ENCODE measurements at regions not wholly inside any gene's neighbourhood (a gene's known extent, or its start where the extent isn't known, plus 50 kb on each side); places are given as distances from the start of the nearest gene placed in this dataset.

- TF ChIP-seq CTCF (IDR thresholded peaks at IDR 0.05; ENCODE audit: control extremely low read depth, extremely low read depth, low read depth, missing control alignments) = no peak
- ChIA-PET CTCF (interaction anchor here (2.6 kb wide), 1 partner anchor 8 kb away, joined by 7 read pairs; no protein-coding TSS in a partner anchor), POLR2A (no interaction called here)
- DNase-seq (ENCODE audit: extremely low spot score) = no peak
Observed at GRCh38 chr10:78224602-78225001, 190.9 kb downstream of the RPS24 start.

GRCh38 chr10:78225594-78225993, 191.9 kb downstream of the RPS24 start:
- POLR2A ChIA-PET = no interaction called here
- DNase-seq (ENCODE audit: extremely low spot score) = no peak
- CTCF ChIA-PET = no interaction called here
- TF ChIP-seq CTCF (IDR thresholded peaks at IDR 0.05; ENCODE audit: control extremely low read depth, extremely low read depth, low read depth, missing control alignments) = no peak

GRCh38 chr10:78229489-78229888, 195.8 kb downstream of the RPS24 start:
- ChIA-PET POLR2A (no interaction called here), CTCF (interaction anchor here (1.2 kb wide), 1 partner anchor 21 kb away, joined by 4 read pairs; no protein-coding TSS in a partner anchor)
- TF ChIP-seq CTCF (IDR thresholded peaks at IDR 0.05; ENCODE audit: control extremely low read depth, extremely low read depth, low read depth, missing control alignments) = no peak
- DNase-seq (ENCODE audit: extremely low spot score) = no peak

- ChIA-PET CTCF (interaction anchor here (1.2 kb wide), 1 partner anchor 20 kb away, joined by 4 read pairs; no protein-coding TSS in a partner anchor), POLR2A (no interaction called here)
Observed at GRCh38 chr10:78229950-78230675, 196.4 kb downstream of the RPS24 start.

GRCh38 chr10:78231327-78231726, 197.7 kb downstream of the RPS24 start:
- TF ChIP-seq CTCF (IDR thresholded peaks at IDR 0.05; ENCODE audit: control extremely low read depth, extremely low read depth, low read depth, missing control alignments) = no peak
- no peak for DNase-seq (ENCODE audit: extremely low spot score)
- ChIA-PET POLR2A (no interaction called here), CTCF (interaction anchor here (1.2 kb wide), 1 partner anchor 10 kb away, joined by 3 read pairs; no protein-coding TSS in a partner anchor)

More at GRCh38 chr10:78229950-78230675, 196.4 kb downstream of the RPS24 start:
- TF ChIP-seq CTCF (IDR thresholded peaks at IDR 0.05; ENCODE audit: control extremely low read depth, extremely low read depth, low read depth, missing control alignments) = no peak
- DNase-seq (ENCODE audit: extremely low spot score) = no peak

GRCh38 chr10:78231939-78232338, 198.3 kb downstream of the RPS24 start:
- ChIA-PET CTCF (interaction anchor here (1.2 to 2.4 kb wide), 3 partner anchors 8 to 13 kb away, joined by 3 to 7 read pairs (median 3); no protein-coding TSS in a partner anchor), POLR2A (no interaction called here)
- DNase-seq (ENCODE audit: extremely low spot score) = no peak
- no peak for TF ChIP-seq CTCF (IDR thresholded peaks at IDR 0.05; ENCODE audit: control extremely low read depth, extremely low read depth, low read depth, missing control alignments)

All from GM10248 (cell line).